COR-L47 (cell line): ENCODE measurements at regions not wholly inside any gene's neighbourhood (a gene's known extent, or its start where the extent isn't known, plus 50 kb on each side); places are given as distances from the start of the nearest gene placed in this dataset.
"Not testable (repeated sequence)": the region's sequence is repeated elsewhere in the genome, so short reads cannot be mapped to it uniquely, and the experiment has no call there.

Source experiments
- DNase-seq: peaks from one replicate; lab custom pipeline; 2025; lab: John Stamatoyannopoulos, UW

- DNase-seq = no peak
Measured at GRCh38 chr20:51923633-51924032, 121.3 kb upstream of the SALL4 start.

DNA sequence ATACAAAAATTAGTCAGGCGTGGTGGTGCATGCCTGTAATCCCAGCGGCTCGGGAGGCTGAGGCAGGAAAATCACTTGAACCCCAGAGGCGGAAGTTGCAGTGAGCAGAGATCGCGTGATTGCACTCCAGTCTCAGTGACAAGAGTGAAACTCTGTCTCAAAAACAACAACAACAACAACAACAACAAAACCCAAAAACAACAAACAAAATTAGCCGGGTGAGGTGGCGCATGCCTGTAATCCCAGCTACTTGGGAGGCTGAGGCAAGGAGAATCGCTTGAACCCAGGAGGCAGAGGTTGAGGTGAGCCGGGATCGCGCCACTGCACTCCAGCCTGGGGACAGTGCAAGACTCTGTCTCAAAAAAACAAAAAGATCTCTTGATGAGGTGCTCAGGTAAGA is 120.5 kb upstream of the SALL4 start:
- DNase-seq = not testable (repeated sequence)

DNA sequence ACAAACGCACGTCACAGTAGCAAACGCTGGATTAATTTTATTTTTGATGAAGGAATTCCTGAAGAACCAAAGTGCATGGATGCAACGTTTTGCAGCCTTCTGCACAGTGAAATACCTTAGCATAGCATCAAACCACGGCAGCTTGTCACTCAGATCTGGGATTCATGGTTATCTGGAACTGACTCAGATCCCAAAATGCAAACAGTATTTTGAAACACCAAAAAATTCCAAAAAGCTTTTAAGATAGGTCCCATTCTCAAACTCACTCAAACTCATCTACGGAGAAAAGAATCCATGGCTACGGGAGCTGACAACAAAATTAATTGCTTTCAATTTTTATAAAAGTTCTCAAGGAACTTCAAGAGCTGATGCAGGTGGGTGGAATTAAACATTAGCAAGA is 116.2 kb upstream of the SALL4 start:
- no peak for DNase-seq

DNA sequence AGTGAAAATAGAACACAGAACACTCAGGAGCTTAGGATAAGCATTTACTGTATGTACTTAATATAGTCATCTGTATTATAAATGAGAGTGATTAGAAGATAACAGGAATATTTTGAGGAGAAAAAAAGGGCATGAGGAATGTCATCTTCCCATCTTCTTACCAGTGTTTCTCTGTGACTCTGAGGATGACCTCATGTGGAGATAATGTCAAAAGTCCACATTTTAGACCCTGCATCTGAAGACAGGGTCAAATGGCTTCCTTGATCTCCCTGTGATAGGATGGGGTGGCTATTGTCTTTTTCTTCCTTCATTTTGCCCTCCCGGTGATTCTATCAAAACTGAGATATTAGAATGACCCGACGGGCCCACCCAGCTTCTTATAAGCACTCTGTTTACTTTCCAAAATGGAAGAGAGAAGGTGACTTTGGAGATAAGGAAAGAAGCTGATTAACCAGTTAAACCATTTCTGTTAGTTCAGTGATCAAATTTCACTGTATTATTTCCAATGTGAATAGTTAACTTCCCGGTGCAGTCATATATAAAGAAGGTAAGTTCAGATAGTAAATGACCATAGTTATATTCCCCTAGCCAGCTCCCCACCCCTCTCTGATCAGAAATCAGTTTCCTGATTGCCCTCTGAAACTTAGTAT is 115.7 kb upstream of the SALL4 start:
- no peak for DNase-seq

- DNase-seq = no peak
Measured at GRCh38 chr20:51916244-51916643, 113.9 kb upstream of the SALL4 start.

GRCh38 chr20:51914758-51915157 is 112.4 kb upstream of the SALL4 start:
- no peak for DNase-seq

DNA sequence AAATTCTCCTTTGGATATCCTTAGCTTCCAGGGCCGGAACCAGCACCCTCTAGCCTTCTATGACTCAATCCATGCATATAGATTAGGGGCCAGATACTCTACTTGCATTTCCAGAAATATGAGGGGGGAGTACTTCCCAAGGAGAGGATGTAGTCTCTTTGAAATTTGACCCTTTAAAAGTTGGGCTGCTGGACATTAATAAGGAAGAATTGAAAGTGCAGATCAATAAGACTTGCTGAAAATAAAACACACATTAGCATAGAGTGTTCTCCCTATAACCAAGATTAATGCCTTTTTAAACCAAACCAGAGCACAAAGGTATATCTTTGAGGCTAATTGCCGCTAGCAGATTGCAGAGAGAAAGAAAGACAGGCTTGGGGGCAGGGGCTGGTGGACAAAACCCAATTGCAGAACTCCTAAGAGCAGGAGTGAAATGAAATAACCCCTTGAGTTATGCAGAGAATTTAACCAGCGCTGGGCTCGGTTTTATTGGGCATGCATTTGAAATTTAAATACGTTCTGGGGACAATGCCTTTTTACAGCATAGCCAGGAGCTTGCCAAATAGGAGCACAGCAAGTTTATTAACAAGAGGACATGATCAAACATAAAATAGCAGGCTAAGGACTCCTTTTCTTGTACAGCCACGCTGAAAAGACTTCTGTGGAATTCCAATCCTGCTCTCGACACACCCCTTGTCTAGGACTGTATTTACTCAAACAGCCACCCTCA is 108.2 kb upstream of the SALL4 start:
- DNase-seq = no peak

GRCh38 chr20:51906679-51907078 is 104.4 kb upstream of the SALL4 start:
- no peak for DNase-seq

- no peak for DNase-seq
Measured at GRCh38 chr20:51906049-51906448, 103.7 kb upstream of the SALL4 start.

- DNase-seq = no peak
Measured at GRCh38 chr20:51902933-51903332, 100.6 kb upstream of the SALL4 start.

GRCh38 chr20:51900443-51900842 is 98.1 kb upstream of the SALL4 start:
- DNase-seq = no peak

- DNase-seq = no peak
Measured at GRCh38 chr20:51899674-51900073, 97.4 kb upstream of the SALL4 start.

DNA sequence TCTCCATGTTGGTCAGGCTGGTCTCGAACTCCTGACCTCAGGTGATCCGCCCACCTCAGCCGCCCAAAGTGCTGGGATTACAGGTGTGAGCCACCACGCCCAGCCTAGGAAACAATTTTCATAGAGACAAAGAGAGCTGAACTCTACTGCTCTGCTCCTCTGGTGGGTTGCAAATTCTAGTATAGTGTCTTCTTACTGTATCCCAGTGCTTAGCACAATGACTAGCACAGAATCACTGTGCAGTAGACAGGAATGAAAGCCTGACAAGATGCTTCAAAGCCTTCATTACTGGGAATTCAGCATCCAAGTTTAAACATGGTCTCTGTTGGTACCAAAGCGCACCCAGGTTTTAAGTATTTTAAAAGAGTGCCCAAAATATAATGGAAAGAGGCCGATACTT is 96.5 kb upstream of the SALL4 start:
- DNase-seq = no peak

- no peak for DNase-seq
Measured at GRCh38 chr20:51894619-51895018, 92.3 kb upstream of the SALL4 start.

DNA sequence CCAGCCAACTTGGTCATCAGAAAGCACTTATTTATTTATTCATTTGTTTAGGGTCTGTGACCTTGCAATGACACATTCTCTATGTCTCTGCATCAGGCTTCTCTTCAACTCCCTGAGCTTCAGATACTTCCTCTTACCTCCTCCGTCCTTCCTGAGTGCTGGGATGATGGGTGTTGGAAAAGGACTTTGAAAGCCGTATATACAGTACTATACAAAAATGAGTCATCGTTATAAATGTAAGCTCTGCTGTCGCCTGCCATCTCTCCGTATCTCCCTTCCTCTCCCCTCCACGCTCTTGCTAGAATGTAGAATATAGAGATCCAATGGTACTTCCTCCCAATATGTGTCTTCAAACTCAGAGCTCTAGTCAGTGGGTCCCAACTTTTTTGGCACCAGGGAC is 91.9 kb upstream of the SALL4 start:
- no peak for DNase-seq

DNA sequence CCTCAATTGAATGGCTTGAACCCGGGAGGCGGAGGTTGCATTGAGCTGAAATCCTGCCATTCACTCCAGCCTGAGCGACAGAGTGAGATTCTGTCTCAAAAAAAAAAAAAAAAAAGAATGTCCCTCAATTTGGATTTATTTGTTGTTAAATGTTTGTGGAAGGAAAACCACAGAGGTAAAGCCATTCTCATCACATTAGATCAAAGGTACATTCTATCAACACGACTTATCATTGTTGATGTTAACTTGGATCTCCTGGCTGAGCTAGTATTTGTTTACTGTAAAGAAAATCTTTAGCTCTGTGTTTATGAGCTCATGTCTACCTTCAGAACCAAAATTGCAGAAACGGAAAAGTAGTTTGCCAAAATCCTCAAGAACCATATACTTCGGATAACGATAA is 91.4 kb upstream of the SALL4 start:
- DNase-seq = no peak

DNA sequence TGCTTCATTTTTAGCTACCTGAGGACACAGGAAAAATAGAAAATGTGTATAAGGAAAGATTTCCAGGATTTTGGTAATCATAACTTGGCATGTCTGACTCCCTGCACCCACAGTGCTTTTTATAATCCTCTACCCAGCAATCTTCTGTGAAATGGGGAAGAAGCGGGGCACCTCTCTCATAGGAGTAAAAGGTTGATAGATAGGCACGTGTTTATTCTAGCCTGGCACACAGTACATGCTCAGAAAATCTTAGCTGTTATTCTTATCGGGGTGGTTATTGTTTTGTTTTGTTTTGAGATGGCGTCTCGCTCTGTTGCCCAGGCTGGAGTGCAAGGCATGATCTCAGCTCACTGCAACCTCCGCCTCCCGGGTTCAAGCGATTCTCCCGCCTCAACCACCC is 87.7 kb upstream of the SALL4 start:
- DNase-seq = no peak

DNA sequence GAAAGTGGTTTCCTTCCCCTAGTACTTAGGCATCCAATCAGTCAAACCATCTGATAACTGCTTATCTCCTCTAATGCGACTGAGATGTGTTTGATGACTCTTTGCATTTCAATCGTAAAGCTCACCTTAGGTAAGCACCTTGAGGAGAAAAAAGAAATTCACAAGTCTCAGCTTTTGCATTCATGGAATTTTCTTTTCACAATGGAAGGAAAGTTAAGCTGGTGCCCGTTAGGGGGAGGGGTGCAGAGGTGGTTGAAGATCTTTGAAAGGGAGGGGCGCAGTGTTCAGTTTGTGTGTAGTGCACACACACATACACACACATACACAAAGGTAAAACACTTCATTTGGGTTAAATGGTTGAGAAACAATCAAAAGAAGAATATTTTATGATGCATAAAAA is 87.1 kb upstream of the SALL4 start:
- no peak for DNase-seq

GRCh38 chr20:51888291-51888690 is 86.0 kb upstream of the SALL4 start:
- no peak for DNase-seq

DNA sequence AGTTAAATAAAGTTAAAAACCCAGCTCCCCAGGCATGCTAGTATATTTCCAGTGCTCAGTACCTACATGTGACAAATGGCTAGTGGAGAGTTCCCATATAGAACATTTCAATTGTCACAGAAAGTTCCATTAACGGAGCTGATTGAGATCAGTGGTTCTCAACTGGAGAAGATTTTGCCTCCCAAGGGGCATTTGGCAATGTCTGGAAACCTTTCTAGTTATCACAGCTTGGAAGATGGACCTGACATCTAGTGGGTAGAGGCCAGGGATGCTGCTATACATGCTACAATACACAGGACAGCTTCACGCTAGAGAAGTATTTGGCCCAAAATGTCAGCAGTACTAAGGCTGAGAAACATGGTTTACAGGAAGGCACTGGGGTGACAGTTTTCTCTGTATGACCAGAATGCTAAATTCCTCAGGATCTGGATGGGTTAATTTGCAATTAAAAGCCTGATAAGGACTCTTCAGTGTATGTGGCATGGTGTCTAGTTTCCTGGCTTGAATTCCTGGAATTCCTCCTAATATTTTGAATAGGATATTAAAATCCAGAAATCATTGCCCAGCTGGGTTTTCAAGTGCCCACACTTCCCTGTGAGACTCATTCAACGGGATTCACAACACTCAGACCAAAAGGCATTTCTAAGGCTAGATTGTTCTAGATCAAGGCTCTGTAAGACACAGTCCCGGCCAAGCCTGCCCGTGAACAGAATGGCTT is 84.7 kb upstream of the SALL4 start:
- DNase-seq = no peak

- no peak for DNase-seq
Measured at GRCh38 chr20:51886341-51886740, 84.0 kb upstream of the SALL4 start.

- no peak for DNase-seq
Measured at GRCh38 chr20:51884561-51884960, 82.2 kb upstream of the SALL4 start.

- no peak for DNase-seq
Measured at GRCh38 chr20:51880188-51880587, 77.9 kb upstream of the SALL4 start.
